ENCODE measurements at regions not wholly inside any gene's neighbourhood (a gene's known extent, or its start where the extent isn't known, plus 50 kb on each side); places are given as distances from the start of the nearest gene placed in this dataset.

DNA sequence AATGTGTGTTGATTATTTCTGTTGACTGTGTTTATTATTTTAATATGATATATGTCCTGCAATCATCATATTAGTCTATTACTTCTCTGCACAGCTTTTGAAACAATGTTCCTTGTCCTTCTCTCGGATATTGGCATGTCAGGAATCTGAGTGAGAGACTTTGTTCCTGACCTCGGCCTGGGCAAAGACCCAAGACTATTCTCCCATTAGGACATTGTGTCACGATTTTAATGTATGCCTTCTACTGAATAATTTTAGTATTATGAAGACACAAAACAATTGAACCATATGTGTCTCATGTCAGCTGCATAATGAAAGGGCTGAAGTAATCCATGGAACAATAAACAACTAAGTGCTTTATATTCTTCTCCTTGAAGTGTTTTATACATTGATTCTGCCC is 580.8 kb upstream of the TENM3 start:
- no peak for TF ChIP-seq CTCF (IDR thresholded peaks at IDR 0.05; ENCODE audit: low read depth, low read length)
- Histone ChIP-seq H3K4me1 (peaks cover 5% of the 10 kb centered on the region), H3K36me3 (no peaks in the 10 kb centered on the region), H3K4me3 (ENCODE audit: low read depth, low read length) (no peak overlapping the region), H3K9me3 (no peaks in the 10 kb centered on the region), H3K27me3 (no peaks in the 10 kb centered on the region)
- no peak for DNase-seq

- Histone ChIP-seq H3K4me3 (ENCODE audit: low read depth, low read length) (no peak overlapping the region), H3K27me3 (no peaks in the 10 kb centered on the region), H3K4me1 (peaks cover 6% of the 10 kb centered on the region; the same call in 1 of the 2 replicates), H3K9me3 (no peaks in the 10 kb centered on the region), H3K36me3 (no peaks in the 10 kb centered on the region)
- DNase-seq = no peak
- no peak for TF ChIP-seq CTCF (IDR thresholded peaks at IDR 0.05; ENCODE audit: low read depth, low read length)
Measured at GRCh38 chr4:181670506-181670905, 572.7 kb upstream of the TENM3 start.

GRCh38 chr4:181671672-181672071 is 571.5 kb upstream of the TENM3 start:
- peak; percentile 17 for DNase-seq
- TF ChIP-seq CTCF (IDR thresholded peaks at IDR 0.05; ENCODE audit: low read depth, low read length) = no peak
- H3K36me3 ChIP-seq = no peaks in the 10 kb centered on the region

DNA sequence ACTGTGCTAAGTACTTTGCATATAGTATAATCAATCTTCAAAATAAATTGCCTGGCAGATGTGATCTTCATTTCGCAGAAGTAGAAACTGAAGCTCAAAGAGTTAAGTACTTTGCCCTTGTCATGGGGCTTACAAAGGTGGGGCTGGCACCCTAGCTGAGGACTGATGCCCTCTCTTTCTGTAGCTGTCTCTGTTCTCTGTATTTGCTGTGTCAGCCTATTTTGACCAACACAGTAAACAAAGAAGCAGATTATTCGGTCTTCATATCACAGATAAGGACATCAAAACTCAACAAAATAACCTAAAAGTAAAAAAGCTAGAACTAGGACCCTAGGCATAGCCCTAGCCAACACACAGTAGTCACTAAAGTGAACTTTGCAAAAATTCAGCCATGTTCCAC is 570.5 kb upstream of the TENM3 start:
- TF ChIP-seq CTCF (IDR thresholded peaks at IDR 0.05; ENCODE audit: low read depth, low read length) = no peak
- no peak for DNase-seq
- Histone ChIP-seq H3K27me3 (no peaks in the 10 kb centered on the region), H3K4me1 (peaks cover 6% of the 10 kb centered on the region; the same call in 1 of the 2 replicates), H3K4me3 (ENCODE audit: low read depth, low read length) (no peak overlapping the region), H3K9me3 (no peaks in the 10 kb centered on the region), H3K36me3 (no peaks in the 10 kb centered on the region)

More at GRCh38 chr4:181671672-181672071, 571.5 kb upstream of the TENM3 start:
- peaks cover 6% of the 10 kb centered on the region; the same call in 1 of the 2 replicates for H3K4me1 ChIP-seq
- no peak overlapping the region for H3K4me3 ChIP-seq (ENCODE audit: low read depth, low read length)
- no peaks in the 10 kb centered on the region for H3K9me3 ChIP-seq
- H3K27me3 ChIP-seq = no peaks in the 10 kb centered on the region

DNA sequence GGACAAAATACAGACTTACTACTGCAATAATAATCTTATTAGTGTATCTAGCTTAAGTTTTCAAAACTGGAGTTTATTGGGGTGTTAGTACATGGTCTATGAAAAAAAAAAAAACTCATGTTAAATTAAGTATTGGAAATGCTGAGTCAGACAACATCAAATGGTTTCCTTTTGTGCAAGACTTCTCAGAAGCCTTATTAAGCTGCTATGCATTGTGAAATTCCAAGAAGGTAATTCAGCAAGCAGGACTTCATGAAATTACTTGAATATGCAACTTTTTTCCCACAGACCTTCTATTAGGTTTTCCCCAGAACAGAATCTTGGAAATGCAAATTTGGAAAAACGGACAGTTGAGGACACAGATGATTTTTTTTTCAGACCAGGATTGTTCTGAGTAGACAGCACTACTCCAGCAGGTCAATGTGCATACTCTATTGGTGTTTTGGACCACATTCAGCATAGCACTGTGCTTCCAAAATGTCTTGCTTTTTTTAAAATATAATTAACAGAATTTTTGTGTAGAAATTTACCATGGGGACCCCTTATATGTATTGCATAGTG is 568.8 kb upstream of the TENM3 start:
- no peaks in the 10 kb centered on the region for H3K27me3 ChIP-seq
- DNase-seq = no peak
- H3K4me3 ChIP-seq (ENCODE audit: low read depth, low read length) = no peak overlapping the region
- peaks cover 6% of the 10 kb centered on the region; the same call in 1 of the 2 replicates for H3K4me1 ChIP-seq
- no peaks in the 10 kb centered on the region for H3K36me3 ChIP-seq
- H3K9me3 ChIP-seq = no peaks in the 10 kb centered on the region
- no peak for TF ChIP-seq CTCF (IDR thresholded peaks at IDR 0.05; ENCODE audit: low read depth, low read length)

- DNase-seq = no peak
- no peaks in the 10 kb centered on the region for H3K27me3 ChIP-seq
- no peak overlapping the region for H3K4me3 ChIP-seq (ENCODE audit: low read depth, low read length)
- peaks cover 5% of the 10 kb centered on the region; the same call in 1 of the 2 replicates for H3K4me1 ChIP-seq
- no peaks in the 10 kb centered on the region for H3K9me3 ChIP-seq
- no peaks in the 10 kb centered on the region for H3K36me3 ChIP-seq
- TF ChIP-seq CTCF (IDR thresholded peaks at IDR 0.05; ENCODE audit: low read depth, low read length) = no peak
Measured at GRCh38 chr4:181676546-181676945, 566.7 kb upstream of the TENM3 start.
